ENCODE measurements at regions not wholly inside any gene's neighbourhood (a gene's known extent, or its start where the extent isn't known, plus 50 kb on each side); places are given as distances from the start of the nearest gene placed in this dataset.

GRCh38 chr13:58655086-58655485 lies 1023.5 kb downstream of the PCDH17 start:
- no peak for TF ChIP-seq ZNF274 (IDR thresholded peaks at IDR 0.05; ENCODE audit: low read depth, low read length)
- TF ChIP-seq SUZ12 (IDR thresholded peaks at IDR 0.05; ENCODE audit: extremely low read depth, insufficient read depth, insufficient read length) = no peak

Data from NT2/D1 (cell line).